ENCODE measurements at regions not wholly inside any gene's neighbourhood (a gene's known extent, or its start where the extent isn't known, plus 50 kb on each side); places are given as distances from the start of the nearest gene placed in this dataset.
A peak's percentile ranks its signal among the peaks of the same experiment; 100 is the strongest.

DNA sequence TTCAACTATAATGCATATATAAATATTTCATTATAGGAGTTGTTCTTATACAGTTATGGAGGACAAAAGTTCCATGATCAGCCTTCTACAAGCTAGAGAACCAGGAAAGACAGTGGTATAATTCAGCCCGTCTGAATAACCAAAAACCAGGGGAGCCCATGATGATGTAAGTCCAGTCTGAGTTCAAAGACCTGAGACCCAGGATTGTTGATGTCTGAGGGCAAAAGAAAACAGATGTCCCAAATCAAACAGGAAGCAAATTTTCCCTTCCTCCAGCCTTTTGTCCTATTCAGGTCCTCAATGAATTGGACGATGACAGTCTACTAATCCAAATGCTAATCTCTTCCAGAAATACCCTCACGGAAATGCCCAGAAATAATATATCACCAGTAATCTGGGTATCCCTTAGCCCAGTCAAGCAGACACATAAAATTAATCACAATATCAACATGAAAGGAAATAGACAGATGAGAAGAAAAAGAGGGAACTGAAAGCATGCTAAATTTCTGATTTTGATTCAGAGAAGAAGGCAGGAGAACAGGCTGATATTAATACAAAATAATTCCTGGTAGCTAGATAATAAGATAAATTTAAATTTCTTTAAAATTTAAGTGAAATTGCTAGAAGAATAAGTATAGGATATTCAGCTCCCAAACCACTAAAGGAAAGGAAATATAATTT lies 255.6 kb upstream of the CTAGE1 start:
- no peak for DNase-seq (ENCODE audit: low spot score)

DNA sequence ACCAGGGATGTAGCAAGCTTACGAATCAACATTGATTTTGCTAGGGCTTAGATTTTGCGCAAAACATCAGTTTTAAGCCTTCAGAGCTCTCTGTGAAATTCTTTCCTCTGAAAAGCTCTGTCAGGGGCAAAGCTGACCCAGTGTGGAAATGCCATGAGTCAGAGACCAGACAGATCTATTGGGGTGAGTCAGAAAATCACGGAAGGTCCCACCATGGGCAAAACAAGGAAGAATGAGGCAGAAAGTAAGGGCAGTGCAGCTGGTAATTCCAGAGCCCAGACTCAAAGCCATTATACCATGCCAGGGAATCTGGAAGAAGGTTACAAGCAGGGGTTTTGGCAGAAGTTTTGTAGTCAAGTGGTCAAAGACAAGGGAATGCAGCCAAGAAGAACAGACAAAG lies 256.6 kb upstream of the CTAGE1 start:
- DNase-seq (ENCODE audit: low spot score), result no peak

DNA sequence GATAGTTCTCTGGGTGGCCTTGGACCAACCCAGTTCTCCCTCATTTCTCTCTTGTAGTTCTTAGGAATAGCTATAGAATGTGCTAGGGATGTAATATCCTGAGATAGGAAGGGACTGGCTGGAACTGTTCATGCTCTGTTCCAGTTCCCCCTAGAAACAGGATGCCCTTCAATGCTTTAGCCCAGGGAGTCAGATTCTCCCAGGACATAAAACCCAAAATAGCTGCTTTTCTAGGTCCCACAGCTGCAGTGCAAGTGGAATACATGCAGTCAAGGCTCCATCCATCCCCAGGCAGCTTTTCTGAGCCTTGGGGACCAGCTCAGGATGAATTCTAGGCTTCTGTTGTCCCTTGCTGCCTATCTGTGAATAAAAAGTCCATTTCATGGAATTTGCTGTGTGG lies 257.3 kb upstream of the CTAGE1 start:
- DNase-seq (ENCODE audit: low spot score), result no peak

DNA sequence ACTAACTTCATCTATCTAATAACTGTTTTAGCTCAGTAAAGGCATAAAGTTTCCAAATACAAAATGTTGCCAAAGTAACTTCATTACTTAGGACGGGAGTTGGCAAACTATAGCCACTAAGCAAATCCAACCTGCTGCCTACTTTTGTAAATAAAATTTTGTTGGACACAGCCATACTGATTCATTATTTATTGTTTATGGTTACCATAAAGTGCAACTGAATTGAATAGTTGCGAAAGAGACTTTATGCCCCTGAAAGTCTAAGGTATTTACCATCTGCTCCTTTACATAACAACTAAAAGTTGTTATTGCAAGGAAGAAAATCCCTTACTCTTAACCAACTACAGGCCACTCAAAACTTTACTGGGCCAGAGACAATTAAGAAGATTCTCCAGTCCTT lies 256.7 kb upstream of the RBBP8 start:
- no peak for DNase-seq (ENCODE audit: low spot score)

DNA sequence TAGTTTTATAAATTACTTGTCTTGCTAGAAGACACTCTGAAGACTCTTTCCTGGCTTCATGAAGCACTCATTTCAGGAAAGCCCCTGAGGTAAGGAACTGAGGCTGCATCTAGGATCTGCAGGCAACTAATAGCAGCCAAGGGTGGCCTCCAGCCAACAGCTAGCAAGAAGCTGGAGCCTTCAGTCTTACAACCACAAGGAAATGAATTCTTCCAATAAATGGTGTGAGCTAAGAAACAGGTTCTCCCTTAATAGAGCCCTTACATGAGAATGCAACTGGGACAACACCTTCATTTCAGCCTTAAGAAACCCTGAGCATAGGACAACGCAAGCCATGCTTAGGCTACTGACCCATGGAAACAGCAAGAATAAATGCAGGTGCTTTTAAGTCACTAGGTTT lies 254.6 kb upstream of the RBBP8 start:
- no peak for DNase-seq (ENCODE audit: low spot score)

DNA sequence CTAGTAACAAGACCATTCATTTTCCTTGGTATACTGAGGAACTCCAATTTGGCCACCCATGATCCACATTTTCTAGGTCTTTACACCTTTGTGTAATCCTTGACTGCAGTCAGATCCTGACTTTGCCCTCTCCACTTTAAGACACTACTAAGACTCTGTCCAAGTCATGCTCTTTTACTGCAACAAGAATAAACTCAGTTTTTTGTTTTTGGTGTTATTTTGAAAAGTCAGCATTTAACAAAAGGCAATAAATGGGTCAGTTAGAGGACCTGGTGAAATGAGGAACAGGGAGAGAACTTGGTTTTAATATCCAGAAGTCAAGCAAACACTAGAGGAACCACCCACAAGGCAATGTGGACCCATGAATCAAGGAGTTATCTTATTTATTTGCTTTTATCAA lies 252.2 kb upstream of the RBBP8 start:
- DNase-seq (ENCODE audit: low spot score), result no peak

DNA sequence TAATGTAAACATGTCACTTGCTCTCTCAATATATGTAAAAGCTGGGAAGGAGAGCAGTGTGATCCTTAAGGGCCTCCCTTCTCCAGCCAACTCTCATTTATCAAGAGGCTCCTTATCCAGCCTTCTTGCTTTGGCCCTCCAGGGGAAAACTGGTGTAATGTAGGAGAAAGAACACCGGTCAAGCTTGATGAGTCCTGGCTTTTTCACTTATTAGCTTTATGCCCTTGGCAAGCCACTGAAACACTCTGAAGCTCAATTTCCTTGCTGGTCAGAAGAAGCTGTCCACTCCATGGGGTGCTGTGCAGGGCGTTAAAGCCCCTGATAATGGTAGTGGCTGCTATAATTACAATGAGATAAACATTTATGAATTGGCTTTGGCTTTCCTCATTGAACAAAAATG lies 251.2 kb upstream of the RBBP8 start:
- no peak for DNase-seq (ENCODE audit: low spot score)

DNA sequence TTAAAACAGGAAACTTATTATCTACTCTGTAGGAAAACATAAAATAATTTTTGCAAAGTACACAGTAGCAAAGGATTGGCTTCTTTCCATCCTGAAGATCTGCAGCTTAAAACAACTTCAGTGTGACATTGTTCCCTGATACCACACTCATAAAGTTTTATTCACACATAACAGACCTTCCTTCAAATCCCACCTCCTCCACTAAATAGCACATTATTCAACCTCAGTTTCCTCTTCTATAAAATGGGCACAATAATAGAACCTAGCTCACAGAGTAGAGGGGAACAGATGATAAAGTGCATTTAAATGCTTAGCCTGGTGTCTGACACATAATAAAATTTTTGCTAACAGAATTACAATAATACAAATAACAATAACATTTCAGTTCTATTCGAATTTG lies 250.4 kb upstream of the RBBP8 start:
- DNase-seq (ENCODE audit: low spot score), result no peak

DNA sequence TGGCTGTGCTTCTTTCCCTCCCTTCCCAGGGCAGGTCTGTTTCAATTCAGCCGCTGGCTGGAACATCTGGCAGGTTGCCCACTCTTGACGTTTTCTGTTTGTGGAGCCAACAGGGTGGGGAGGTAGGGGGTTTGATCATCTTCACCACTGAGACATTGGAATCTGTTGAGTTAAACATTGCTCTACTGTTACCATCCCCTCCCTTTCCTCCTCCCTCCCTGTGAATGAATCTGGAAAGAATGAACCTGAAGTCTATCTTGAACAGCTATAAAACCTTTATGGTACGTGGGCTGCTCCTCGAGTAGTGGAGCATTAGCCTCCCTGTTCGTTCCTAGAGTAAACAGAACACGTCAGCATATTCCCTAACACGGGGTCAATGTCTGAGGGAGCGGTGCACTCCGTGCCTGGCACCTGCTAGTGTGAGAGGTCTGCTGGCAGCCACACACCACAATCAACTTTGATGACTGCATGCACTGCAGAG lies 249.9 kb upstream of the RBBP8 start:
- peak; percentile 11 for DNase-seq (ENCODE audit: low spot score)

DNA sequence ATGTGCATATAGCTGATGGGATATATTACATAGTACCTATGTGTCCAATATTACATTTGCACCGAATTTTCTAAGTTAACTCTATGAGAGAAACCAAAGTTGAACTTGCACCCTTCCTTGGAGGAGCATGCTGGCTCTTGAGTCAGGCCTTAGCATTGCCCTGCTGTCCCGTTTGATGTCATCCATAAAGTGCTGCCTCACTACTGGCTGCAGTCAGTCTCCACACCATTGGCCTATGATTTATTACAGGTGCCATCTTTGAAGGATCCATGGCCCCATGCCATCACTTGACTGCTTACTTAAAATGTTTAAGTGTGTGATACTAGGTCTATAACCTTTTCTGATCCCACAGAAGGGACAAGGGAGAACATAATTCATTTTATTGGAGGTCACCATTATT lies 249.3 kb upstream of the RBBP8 start:
- DNase-seq (ENCODE audit: low spot score), result no peak

DNA sequence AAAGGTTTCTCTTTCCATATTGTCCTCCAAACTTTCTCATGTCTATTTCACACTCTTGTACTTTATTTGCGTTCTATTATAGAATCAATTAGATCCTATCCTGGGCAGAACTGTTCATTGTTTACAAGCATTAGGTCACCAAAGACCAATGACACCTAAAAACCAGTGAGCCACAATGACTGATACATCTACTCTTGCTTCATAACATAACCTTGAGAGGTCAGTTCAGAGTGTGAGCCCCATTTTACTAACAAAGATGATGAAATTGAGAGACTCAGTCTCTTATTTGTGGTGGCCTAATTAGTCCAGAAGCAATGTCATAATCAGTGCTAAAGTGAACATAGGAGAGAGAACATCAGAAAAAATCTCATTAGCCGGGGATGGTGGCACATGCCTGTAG lies 248.9 kb upstream of the RBBP8 start:
- no peak for DNase-seq (ENCODE audit: low spot score)

DNA sequence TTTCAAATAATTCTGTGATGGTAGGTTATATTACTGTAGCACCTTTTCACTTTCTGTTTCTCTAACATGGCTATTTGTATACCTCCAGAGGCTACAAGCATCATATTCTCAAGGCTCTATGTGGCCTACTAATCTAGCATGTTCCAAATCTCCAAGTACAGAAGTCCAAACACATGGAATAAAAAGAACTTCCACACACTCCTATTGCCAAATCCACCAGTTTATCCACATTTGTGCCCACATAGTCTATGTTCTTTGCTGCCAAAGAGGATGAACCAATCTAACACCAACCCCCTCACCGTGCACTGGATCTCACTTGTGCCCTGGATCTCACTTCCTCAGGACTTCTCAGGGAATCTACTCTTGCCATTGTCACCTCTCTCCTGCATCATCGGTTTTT lies 247.3 kb upstream of the RBBP8 start:
- DNase-seq (ENCODE audit: low spot score), result no peak

DNA sequence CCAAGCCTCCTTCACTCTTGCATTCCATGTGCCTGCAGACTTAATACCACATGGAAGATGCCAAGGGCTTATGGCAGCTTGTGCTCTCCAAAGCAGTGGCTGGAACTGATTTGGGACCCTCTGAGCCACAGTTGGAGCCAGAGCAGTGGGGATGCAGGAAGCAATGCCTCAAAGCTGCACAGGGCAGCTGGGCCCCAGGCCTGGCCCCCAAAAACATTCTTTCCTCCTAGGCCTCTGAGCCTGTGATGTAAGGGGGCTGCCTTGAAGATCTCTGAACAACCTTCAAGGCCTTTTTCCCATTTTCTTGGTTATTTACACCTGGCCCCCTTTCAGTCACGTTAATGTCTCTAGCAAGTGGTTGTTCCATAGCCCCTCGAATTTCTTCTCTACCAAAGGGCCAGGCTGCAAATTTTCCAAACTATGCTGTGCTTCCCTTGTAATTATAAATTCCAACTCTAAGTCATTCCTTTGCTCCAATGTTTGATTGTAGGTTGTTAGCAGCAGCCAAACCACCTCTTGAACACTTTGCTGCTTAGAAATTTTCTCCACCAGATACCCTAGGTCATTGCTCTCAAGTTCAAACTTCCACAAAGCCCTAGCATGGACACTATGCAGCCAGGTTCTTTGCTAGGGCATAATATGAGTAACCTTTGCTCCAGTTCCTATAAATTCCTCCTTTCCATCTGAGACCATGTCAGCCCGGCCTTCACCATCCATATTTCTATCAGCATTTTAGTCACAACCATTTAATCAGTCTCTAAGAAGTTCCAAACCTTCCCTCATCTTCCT lies 245.0 kb upstream of the RBBP8 start:
- DNase-seq (ENCODE audit: low spot score), result no peak

DNA sequence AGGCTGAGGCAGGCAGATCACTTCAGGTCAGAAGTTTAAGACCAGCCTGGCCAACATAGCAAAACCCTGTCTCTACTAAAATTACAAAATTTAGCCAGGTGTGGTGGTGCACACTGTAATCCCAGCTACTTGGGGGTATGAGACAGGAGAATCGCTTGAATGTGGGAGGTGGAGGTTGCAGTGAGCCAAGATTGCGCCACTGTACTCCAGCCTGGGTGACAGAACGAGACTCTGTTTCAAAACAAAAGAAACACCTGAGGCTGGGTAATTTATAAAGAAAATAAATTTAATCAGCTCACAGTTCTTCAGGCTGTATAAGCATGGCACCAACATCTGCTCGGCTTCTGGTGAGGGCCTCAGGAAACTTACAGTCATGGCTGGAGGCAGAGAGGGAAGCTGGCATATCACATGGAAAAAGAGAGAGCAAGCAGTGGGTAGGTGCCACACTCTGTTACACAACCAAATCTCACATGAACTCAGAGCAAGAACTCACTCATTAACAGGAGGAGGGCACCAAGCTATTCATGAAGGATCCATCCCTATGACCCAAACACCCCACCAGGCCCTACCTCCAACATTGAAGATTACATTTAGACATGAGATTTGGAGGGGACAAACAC lies 244.1 kb upstream of the RBBP8 start:
- DNase-seq (ENCODE audit: low spot score), result no peak

DNA sequence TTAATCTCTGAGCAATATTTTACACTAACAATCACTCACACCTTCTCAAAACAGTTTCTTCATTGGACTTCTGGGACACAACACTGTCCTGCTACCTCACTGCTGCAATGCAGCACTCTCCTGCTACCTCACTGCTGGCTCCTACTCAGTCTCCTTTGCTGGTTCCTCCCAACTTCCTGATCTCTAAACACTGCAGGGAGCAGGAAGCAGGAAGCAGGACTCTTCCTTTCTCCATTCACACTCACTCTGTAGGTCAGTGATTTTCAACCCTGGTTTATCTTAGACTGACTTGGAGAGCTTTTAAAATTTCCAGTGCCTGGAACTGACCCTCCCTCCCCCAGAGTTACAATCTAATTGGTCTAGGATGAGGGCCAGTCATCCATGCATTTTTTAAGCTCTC lies 243.4 kb upstream of the RBBP8 start:
- DNase-seq (ENCODE audit: low spot score), result no peak

DNA sequence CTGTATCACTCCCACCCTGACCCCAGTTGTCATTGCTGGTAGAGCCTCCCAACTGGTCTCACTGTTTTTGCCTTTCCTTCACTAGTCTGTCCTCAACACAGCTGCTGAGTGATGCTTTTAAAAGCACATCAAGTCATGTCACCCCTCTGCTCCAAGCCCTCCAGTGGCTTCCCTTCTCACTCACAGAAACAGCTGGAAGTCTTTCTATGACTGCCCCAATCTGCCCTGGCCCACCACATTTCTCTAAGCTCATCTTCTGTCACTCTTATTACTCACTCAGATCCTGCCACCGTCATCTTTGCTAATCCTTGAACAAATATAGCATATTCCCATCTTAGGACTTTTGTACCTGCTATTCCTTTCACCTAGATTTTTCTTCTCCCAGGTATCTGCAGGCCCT lies 242.6 kb upstream of the RBBP8 start:
- no peak for DNase-seq (ENCODE audit: low spot score)

DNA sequence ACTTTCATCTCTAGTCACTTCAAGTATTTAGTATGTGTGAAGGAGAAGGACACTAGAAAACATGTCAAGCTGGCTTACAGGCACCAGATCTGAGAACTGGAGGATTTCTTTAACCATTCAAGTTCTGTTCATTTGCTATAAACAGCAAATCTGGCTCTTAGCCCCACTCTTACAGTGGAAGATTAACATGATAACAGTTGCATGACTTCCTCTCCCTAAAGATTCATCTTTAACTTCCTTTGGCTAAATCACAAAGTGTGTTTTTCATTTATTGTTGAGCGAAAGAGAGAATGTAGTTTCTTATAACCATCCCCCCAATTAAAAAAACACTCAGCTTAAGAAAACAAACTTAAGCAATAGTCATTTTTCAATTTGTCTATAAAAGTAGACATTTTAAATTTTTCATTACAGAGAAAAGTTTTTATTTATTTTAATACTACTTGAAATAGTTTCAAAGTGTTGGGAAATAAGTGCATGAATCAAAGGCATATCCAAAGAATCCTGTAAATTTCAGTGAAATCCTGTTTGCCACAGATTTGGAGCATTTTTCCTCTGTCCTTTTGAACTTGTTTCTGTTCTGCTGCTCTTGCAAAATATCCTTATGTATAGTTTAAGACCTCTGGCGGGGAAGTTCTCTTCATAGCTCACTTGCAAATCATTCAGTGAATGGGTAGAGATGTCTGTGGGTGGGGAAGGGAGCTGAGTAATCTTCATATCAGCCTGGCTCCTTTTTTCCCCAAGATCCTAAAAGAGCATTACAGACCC lies 241.0 kb upstream of the RBBP8 start:
- no peak for DNase-seq (ENCODE audit: low spot score)

DNA sequence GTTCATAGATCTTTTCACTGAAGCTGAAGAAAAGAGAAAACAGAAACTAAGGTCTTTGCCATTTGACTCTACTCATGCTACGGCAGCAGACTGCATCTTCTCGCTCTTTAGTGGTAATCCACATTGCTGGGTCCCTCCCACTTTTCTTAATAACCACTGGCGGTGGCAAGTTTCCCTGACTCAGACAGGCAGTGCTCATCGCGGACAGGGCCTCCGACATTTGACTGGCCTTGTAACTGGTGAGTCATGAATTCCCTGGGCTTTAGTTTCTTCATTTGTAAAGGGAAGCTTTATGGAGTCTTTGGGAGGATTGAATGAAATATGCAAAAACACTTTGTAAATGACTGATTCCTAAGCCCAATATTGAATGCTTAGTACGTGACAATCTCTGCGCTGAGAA lies 238.2 kb upstream of the RBBP8 start:
- DNase-seq (ENCODE audit: low spot score), result no peak

DNA sequence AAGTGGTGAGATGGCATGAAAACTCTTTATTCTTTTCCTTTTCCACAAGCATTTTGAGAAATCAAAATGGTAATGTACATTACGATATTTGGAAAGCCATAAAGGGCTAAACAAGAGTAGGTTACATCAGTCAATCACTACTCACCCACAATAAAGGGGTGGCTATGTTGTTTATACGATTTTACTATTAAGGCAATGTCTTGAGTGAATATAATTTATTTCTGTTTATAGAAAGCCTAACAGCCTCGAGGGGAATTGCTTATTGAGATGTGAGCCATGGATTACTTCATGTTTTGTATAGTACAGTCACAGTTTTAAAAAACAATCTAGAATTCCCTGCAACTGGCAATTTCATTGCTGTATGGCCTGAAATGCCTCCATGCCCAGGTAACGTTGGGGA lies 237.5 kb upstream of the RBBP8 start:
- no peak for DNase-seq (ENCODE audit: low spot score)

DNA sequence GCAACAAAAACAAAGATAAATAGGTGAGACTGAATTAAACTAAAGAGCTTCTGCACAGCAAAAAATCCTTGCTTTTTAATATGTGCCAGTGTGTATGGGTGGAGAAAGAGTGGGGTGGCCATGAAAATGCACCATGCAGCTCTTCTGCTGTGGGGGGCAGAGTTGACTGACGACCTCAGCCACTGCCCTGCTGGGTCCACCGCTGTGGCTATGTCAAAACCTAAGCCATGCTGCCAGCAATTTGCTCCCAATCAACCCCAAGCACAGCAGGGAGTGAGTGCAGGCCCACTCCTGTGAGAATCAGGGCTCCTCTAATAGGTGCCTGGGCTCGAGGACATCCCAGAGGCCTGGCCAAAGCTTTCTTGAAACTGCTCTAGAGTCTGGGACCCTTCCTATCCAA lies 235.6 kb upstream of the RBBP8 start:
- DNase-seq (ENCODE audit: low spot score), result no peak

DNA sequence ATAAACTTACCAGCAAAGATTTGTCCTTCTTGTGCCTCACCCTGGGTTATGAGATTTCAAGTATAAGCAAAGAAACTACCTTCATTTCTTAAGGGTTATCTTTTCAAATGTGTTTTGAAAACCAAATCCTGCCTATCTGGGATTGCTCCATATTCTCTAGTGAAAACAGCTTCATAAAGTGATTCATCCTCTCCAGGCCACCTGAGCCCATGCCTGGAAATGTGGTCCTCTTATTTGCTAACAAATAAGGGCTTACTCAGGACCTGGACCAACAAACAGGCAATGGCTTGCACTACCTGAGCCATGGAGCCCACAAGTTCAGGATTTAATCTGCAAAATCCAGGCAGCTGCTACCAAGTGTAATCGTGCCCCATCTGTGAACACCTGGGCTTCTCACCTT lies 234.4 kb upstream of the RBBP8 start:
- no peak for DNase-seq (ENCODE audit: low spot score)

DNA sequence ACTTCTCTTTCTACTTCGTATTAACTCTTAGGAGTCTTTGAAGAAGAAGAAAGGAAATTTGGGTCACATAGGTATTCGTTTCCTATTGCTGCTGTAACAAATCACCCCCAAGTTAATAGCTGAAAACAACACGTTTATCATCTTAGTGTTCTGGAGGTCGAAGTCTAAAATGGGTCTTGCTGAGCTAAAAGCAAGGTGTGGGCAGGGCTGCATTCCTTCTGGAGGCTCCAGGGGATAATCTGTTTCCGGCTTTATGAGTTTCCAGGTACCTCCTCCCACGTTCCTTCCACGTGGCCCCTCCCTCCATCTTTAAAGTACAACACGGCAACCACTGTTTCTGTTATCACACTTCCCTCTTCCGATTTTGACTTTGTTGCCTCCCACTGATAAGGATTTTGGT lies 233.5 kb upstream of the RBBP8 start:
- no peak for DNase-seq (ENCODE audit: low spot score)

DNA sequence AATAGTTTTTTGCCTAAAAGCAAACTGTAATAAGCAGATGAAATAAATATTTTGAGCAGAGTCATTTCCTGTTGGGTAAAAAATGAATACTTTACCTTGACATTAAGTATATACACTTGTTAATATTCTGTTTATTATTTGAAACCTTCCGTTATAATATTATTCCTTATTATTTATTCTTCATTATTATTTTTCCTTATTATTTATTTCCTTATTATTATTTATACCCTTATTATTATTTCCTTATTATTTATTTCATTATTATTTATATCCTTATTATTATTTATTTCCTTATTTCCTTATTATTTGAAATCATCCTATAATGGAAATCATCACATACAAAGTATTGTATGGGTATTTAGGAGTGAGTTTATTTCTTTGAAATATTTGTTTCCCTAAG lies 232.2 kb upstream of the RBBP8 start:
- DNase-seq (ENCODE audit: low spot score), result no peak

Measured in HuH-7.5 (cell line).